DND-41 (cell line): ENCODE measurements at regions not wholly inside any gene's neighbourhood (a gene's known extent, or its start where the extent isn't known, plus 50 kb on each side); places are given as distances from the start of the nearest gene placed in this dataset.

Source experiments
- ATAC-seq: fragments of 200-7000 bp; cut with Tn5 transposase; 3 replicates; pipeline ENCODE4 v1.9.1; 2021; ENCODE audit warnings: low read depth; ENCODE audit not compliant: insufficient read depth
- DNase-seq: peaks from one replicate; pipeline ENCODE4 v3.0.0-alpha.2; 2020
- H2AFZ ChIP-seq: 2 replicates; pipeline ENCODE4 v1.6.0; 2012; ENCODE audit warnings: low read depth, low read length
- H3K27ac ChIP-seq: 2 replicates; pipeline ENCODE4 v1.5.1; 2012; ENCODE audit warnings: low read length, inconsistent platforms
- H3K27me3 ChIP-seq: fragments of 200-600 bp; sonication (generic); 2 replicates; pipeline ENCODE4 v1.6.0; 2012; ENCODE audit warnings: low read length, mild to moderate bottlenecking, inconsistent platforms; ENCODE audit not compliant: insufficient read depth, poor library complexity
- H3K36me3 ChIP-seq: 2 replicates; pipeline ENCODE4 v1.5.1; 2012; ENCODE audit warnings: low read length, inconsistent platforms; ENCODE audit not compliant: insufficient read depth
- H3K4me1 ChIP-seq: 2 replicates; pipeline ENCODE4 v1.5.1; 2012; ENCODE audit warnings: mild to moderate bottlenecking, low read length; ENCODE audit not compliant: insufficient read depth
- H3K4me2 ChIP-seq: 2 replicates; pipeline ENCODE4 v1.6.0; 2012; ENCODE audit warnings: mild to moderate bottlenecking, moderate library complexity, low read length, inconsistent platforms; ENCODE audit not compliant: insufficient read depth
- H3K4me3 ChIP-seq, 2 experiments: fragments of 200-600 bp in 1 of 2; shearing (Covaris generic) in 1 of 2; 2 replicates each; pipeline ENCODE4 v1.5.1; 2012 to 2016; ENCODE audit warnings: inconsistent platforms in 2 of 2, low read length in 2 of 2, mild to moderate bottlenecking in 2 of 2, low read depth in 1 of 2, moderate library complexity in 1 of 2
- H3K79me2 ChIP-seq: 2 replicates; pipeline ENCODE4 v1.6.0; 2012; ENCODE audit warnings: low read length, inconsistent platforms; ENCODE audit not compliant: insufficient read depth
- H3K9ac ChIP-seq: 2 replicates; pipeline ENCODE4 v1.6.0; 2012; ENCODE audit warnings: low read depth, mild to moderate bottlenecking, inconsistent platforms, low read length, moderate library complexity
- H3K9me3 ChIP-seq: 2 replicates; pipeline ENCODE4 v1.5.1; 2012; ENCODE audit warnings: low read length, moderate library complexity, mild to moderate bottlenecking, inconsistent platforms; ENCODE audit not compliant: insufficient read depth, severe bottlenecking
- H4K20me1 ChIP-seq: 2 replicates; pipeline ENCODE4 v1.6.0; 2012; ENCODE audit warnings: low read length; ENCODE audit not compliant: insufficient read depth
- EZH2 ChIP-seq: IDR thresholded peaks from 3 replicates; pipeline ENCODE4 v1.6.1; 2012; ENCODE audit warnings: borderline replicate concordance, low read depth, mild to moderate bottlenecking, moderate library complexity, low read length, inconsistent platforms; ENCODE audit not compliant: severe bottlenecking
- TF ChIP-seq, protein P1 (sequence below): IDR thresholded peaks from 2 replicates; pipeline ENCODE4 v1.5.1; 2012; ENCODE audit warnings: borderline replicate concordance, low read length, moderate library complexity, mild to moderate bottlenecking; ENCODE audit not compliant: poor library complexity, severe bottlenecking; ENCODE audit errors: extremely low read depth

DNA sequence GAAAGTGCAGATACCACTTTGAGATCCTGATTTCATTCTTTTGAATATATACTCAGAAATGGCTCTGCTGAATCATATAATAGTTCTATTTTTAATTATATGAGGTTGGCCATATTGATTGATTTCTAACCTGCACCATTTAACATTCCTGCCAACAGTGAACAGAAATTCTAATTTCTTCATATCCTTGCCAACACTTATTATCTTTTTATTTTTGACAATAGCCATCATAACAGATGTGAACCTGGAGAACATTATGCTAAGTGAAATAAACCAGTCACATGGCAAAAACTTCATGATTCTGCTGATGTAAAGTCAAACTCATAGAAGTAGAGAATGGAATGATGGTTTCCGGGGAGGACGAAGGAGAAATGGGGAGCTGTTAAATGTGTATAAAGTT lies 344.5 kb upstream of the CYRIA start:
- no peaks in the 10 kb centered on the region for H3K4me1 ChIP-seq

DNA sequence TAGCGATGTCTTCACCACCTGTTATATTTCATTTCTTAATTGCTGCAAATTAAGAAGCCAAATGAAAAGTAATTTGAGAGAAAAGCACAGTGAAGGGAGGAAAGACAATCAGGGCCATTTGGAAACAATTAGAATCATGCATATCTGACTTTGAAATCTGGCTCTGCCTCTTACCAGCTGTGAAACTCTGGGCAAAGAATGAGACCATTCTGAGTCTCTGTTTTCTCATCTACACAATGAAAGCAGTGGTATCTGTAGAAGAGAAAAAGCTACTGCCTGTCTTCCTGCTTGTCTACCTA lies 334.5 kb upstream of the CYRIA start:
- Histone ChIP-seq H3K79me2 (no peaks in the 10 kb centered on the region), H3K9me3 (no peaks in the 10 kb centered on the region), H2AFZ (no peak overlapping the region), H3K27me3 (no peaks in the 10 kb centered on the region), H3K9ac (no peak overlapping the region), H3K4me3 (no peak overlapping the region), H4K20me1 (no peaks in the 10 kb centered on the region), H3K36me3 (no peaks in the 10 kb centered on the region), H3K4me1 (no peaks in the 10 kb centered on the region), H3K4me2 (no peak overlapping the region), H3K27ac (no peak overlapping the region)
- no peak for TF ChIP-seq EZH2
- TF ChIP-seq, protein P1, sequence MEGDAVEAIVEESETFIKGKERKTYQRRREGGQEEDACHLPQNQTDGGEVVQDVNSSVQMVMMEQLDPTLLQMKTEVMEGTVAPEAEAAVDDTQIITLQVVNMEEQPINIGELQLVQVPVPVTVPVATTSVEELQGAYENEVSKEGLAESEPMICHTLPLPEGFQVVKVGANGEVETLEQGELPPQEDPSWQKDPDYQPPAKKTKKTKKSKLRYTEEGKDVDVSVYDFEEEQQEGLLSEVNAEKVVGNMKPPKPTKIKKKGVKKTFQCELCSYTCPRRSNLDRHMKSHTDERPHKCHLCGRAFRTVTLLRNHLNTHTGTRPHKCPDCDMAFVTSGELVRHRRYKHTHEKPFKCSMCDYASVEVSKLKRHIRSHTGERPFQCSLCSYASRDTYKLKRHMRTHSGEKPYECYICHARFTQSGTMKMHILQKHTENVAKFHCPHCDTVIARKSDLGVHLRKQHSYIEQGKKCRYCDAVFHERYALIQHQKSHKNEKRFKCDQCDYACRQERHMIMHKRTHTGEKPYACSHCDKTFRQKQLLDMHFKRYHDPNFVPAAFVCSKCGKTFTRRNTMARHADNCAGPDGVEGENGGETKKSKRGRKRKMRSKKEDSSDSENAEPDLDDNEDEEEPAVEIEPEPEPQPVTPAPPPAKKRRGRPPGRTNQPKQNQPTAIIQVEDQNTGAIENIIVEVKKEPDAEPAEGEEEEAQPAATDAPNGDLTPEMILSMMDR = no peak
- no peak for ATAC-seq
- DNase-seq = no peak

More for the DNA sequence above, 344.5 kb upstream of the CYRIA start:
- H3K9me3 ChIP-seq = no peaks in the 10 kb centered on the region
- H3K36me3 ChIP-seq = no peaks in the 10 kb centered on the region
- ATAC-seq = no peak
- H3K27ac ChIP-seq = no peak overlapping the region
- no peak overlapping the region for H2AFZ ChIP-seq
- no peaks in the 10 kb centered on the region for H3K27me3 ChIP-seq
- no peak for DNase-seq
- no peak overlapping the region for H3K4me3 ChIP-seq
- no peak for TF ChIP-seq EZH2
- TF ChIP-seq, protein P1 = no peak
- no peak overlapping the region for H3K9ac ChIP-seq
- no peaks in the 10 kb centered on the region for H3K79me2 ChIP-seq
- H3K4me2 ChIP-seq = no peak overlapping the region
- no peaks in the 10 kb centered on the region for H4K20me1 ChIP-seq

DNA sequence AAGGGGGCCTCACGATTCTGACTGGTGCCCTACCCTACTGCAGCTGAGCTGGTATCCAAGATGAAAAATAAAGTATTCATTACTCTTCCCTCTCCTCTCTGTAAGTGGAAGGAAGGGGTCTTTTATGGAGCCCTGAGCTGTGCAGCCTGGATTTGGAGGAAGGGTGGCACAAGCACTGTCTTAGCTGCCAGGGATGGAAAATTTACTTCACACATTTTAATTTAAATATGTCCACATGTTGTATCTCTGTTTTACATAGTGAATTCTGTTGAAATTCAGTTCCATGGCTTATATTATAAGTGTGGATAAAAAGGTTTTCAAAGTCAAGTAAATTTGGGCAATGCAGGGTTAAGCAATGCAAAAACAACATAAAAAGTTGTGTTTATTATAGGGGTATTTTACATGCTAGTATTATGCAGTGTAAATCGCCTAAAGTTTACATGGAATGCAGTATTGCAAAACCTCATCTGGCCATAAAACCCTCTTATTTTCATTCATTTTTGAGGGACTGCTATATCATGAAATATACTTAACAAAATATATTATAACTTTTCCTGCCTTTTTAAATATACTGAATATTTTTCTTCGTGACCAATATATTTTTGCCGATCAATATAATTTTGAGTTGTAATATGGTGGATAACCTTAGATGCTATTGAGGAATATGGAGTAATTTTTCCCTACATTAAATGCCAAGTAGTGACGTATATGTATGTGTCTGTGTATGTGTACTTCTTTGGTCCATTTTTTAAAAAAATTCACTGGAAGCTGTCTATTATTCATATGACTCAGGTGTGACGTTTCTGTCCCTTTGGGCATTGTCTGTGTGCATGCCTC lies 333.9 kb upstream of the CYRIA start:
- Histone ChIP-seq H3K27ac (no peak overlapping the region), H3K4me1 (no peaks in the 10 kb centered on the region), H3K4me2 (no peak overlapping the region), H3K79me2 (no peaks in the 10 kb centered on the region), H3K36me3 (no peaks in the 10 kb centered on the region), H4K20me1 (no peaks in the 10 kb centered on the region), H3K4me3 (no peak overlapping the region), H2AFZ (no peak overlapping the region), H3K9ac (no peak overlapping the region), H3K27me3 (no peaks in the 10 kb centered on the region), H3K9me3 (no peaks in the 10 kb centered on the region)
- DNase-seq (no peak), ATAC-seq (no peak)
- TF ChIP-seq, protein P1 = no peak
- TF ChIP-seq EZH2 = no peak

DNA sequence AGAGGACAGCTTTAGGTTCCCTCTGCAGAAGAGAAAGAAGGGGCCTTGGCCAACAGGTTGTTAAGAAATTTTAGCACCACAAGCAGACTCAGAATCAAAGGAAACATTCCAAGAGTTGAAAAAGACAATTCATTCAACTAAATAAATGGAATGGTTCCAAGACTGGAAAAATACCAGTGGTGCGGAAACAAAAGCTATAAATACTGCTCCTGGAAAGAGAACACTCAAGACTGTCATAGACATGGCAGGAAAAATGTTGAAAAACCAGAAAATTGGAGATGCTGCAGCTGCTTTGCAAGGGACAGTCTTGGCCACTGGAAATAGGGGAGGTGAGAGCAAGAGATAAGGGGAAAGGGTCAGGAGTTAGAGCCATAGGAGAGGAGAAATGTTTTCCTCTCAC lies 312.7 kb upstream of the CYRIA start:
- Histone ChIP-seq H3K36me3 (no peaks in the 10 kb centered on the region), H3K79me2 (no peaks in the 10 kb centered on the region), H3K27ac (no peak overlapping the region), H3K4me2 (no peak overlapping the region), H3K4me3 (no peak overlapping the region), H3K9ac (no peak overlapping the region), H2AFZ (no peak overlapping the region), H3K9me3 (no peaks in the 10 kb centered on the region), H4K20me1 (no peaks in the 10 kb centered on the region), H3K4me1 (no peaks in the 10 kb centered on the region), H3K27me3 (no peaks in the 10 kb centered on the region)
- DNase-seq (no peak), ATAC-seq (no peak)
- no peak for TF ChIP-seq EZH2
- TF ChIP-seq, protein P1 = no peak
